GM13976 (cell line): ENCODE measurements at regions not wholly inside any gene's neighbourhood (a gene's known extent, or its start where the extent isn't known, plus 50 kb on each side); places are given as distances from the start of the nearest gene placed in this dataset.
A peak's percentile ranks its signal among the peaks of the same experiment; 100 is the strongest.

ENCODE experiments used
- DNase-seq: peaks from one replicate; pipeline ENCODE4 v3.0.0; 2012; ENCODE audit warnings: low spot score
- CTCF ChIP-seq: IDR thresholded peaks from 2 replicates; pipeline ENCODE4 v1.5.1; 2012; ENCODE audit warnings: borderline replicate concordance, mild to moderate bottlenecking; ENCODE audit not compliant: insufficient read depth; ENCODE audit errors: extremely low read depth, missing control alignments, control extremely low read depth
- in situ Hi-C: fragments of 300-500 bp; cut with MboI; formaldehyde crosslinking; loops from one replicate; pipeline ENCODE4 v1.12.0; 2022; ENCODE audit warnings: low sequenced_read_pairs, mixed read lengths, inconsistent platforms; ENCODE audit not compliant: unreplicated experiment

GRCh38 chr5:35483191-35483590 lies 134.5 kb upstream of the SPEF2 start:
- in situ Hi-C loops, result no loop called here
- TF ChIP-seq CTCF, result no peak
- no peak for DNase-seq

DNA sequence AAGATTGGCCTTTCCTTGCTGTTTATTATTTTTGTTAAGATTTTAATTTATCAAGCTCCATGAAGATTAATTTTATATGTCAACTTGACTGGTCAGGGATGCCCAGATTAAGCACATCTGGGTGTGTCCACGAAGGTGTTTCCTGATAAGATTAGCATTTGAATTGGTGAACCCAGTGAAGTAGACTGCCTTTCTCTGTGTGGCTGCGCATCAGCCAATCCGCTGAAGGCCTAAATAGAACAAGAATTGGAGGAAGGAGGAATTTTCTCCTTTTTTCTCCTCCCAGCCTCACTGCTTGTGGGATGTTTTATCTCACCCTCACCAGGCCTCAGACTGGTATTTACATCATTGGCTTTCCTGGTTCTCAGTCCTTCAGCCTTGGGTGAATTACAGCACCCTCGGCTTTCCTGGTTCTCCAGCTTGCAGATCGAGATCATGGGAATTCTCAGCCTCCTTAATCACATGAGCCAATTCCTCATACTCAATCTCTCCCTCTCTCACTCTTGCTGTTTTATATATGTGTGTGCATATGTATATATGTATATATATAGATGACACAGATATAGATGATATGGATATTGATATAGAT lies 135.4 kb upstream of the SPEF2 start:
- in situ Hi-C loops, result no loop called here
- no peak for TF ChIP-seq CTCF
- no peak for DNase-seq

DNA sequence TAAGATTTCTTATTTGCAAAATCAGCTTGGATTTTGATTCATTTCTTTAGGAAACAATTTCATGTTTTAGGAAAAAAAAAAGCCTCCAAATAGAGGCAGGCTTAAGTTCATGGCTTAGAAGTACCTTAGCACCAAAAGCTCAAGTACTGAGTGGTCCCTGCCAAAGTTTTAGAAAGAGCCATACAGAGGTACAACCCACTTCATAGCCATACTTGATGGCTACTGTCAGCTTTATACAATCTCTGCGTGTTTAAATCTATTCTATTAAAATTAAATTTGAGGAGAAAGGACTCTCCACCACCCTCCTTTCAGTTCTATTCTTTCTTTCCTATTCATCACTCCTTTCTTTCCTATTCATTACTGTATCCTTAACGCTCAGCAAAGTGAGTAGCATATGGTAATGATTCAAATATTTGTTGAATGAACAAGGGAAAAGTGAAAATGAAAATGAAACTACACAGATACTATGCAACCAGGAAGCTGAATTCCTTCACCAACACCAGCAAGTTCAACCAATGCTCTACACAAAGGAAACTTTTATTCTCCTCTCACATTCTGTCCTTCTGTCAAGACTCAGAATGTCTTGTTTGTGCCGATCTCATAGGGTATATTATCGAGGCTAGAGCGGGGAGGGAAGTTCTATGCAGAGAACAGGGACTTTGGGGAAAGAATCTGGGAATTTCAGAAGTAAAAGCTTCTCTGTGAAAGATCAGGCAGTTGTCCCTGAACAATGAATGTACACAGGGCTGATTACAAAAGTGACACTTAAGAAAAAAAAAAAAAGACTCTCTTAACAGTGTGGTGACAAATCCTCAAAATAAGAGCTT lies 138.6 kb upstream of the SPEF2 start:
- TF ChIP-seq CTCF, result no peak
- in situ Hi-C loops, result no loop called here
- peak; percentile 11 for DNase-seq

DNA sequence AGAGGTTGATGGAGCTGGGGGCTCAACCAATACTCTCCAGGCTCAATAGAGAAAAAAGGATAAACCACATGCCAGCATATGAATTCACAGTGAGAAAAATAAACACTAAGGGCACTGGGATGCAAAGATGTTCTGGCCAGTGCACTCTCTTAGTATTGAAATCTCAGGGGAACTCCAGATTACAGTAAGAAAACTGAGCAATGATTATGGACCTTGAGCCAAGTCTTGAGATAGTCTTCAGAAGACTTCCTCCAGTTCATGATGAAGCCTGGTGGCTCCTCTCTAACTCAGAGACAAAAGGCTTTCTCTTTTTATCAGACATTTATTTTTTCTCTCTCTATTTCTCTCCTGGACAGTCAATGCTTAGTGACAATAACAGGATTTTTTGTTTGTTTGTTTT lies 139.8 kb upstream of the SPEF2 start:
- in situ Hi-C loops, result no loop called here
- DNase-seq, result no peak
- no peak for TF ChIP-seq CTCF

DNA sequence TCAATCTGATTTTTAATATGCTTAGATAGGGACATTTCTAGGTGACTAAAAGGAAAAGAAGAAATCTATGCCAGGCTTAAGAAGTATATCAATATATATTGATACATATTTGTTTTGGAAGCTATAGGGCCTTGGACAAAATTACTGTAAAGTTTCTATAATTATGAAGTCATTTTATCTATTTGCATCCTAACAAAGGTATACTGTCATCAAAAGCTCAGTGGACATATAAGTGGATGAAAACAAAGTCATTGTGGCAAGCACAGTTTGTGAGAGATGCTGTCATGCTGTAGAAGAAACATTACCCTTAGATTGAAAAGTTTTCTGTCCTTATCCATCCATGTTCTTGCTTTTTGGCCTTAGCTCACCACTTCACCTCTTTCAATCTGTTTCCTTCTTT lies 140.3 kb upstream of the SPEF2 start:
- no peak for TF ChIP-seq CTCF
- in situ Hi-C loops, result no loop called here
- no peak for DNase-seq

- no peak for TF ChIP-seq CTCF
- in situ Hi-C loops, result no loop called here
- DNase-seq, result no peak
These were observed 140.9 kb upstream of the SPEF2 start for GRCh38 chr5:35476797-35477196.
